HG02759 (cell line): ENCODE measurements at regions not wholly inside any gene's neighbourhood (a gene's known extent, or its start where the extent isn't known, plus 50 kb on each side); places are given as distances from the start of the nearest gene placed in this dataset.

Source experiments
- ATAC-seq: cut with Tn5 transposase; IDR thresholded peaks from one replicate; pipeline ENCODE4 v1.9.1; 2021; ENCODE audit warnings: mild to moderate bottlenecking, moderate library complexity; ENCODE audit not compliant: unreplicated experiment

DNA sequence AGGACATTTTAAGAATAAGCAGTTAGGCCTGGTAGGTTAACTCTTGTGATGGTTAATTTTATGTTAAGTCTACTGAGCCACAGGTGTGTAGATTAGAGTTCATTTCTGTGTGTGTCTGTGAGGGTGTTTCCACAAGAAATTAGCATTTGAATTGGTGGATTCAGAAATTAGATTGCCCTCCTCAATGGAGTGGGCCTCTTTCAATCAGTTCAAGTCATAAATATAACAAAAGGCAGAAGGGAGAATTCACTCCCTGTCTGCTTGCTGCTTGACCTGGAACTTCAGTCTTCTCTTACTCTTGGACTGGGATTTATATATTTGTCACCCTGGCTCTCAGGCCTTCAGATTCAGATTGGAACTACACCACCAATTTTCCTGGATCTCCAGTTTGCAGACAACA lies 55.3 kb upstream of the POM121L12 start:
- no peak for ATAC-seq

GRCh38 chr7:52973126-52973525 lies 62.3 kb upstream of the POM121L12 start:
- no peak for ATAC-seq

GRCh38 chr7:52962402-52963076 lies 72.9 kb upstream of the POM121L12 start:
- no peak for ATAC-seq

GRCh38 chr7:52961084-52961483 lies 74.3 kb upstream of the POM121L12 start:
- ATAC-seq = no peak

DNA sequence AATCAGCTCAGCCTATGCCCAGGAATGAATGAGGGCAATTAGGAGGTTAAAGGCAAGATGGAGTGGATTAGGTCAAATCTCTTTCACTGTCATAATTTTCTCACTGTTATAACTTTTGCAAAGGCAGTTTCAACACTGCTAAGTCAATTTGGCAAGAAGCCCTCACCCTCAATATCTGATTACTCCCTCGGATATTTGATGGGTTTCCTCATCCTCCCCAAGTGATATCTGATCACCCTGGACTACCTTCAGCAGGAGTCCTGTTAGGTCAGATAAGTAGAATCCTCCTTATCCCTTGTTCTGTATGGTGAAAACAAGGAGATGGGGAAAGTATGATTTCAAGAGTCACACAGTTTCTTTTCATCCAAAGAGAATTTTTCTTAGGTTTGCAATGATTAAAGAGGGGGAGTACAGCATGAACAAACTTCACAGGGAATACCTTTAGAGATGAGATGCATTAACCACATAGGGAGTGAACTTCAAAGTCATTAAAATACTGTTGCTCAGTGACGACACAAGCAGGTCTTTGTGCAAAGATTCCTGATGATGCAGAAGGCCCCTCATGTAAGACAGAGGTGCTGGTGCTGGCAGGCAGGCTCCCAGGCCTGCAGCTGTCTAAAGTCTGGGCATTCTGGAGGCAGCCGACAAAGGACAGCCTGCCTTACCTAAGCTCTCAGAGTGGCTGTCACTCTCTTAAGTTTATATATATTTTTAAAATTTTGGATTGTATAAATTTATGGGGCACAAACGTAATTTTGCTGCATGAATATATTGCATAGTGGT lies 75.4 kb upstream of the POM121L12 start:
- no peak for ATAC-seq

DNA sequence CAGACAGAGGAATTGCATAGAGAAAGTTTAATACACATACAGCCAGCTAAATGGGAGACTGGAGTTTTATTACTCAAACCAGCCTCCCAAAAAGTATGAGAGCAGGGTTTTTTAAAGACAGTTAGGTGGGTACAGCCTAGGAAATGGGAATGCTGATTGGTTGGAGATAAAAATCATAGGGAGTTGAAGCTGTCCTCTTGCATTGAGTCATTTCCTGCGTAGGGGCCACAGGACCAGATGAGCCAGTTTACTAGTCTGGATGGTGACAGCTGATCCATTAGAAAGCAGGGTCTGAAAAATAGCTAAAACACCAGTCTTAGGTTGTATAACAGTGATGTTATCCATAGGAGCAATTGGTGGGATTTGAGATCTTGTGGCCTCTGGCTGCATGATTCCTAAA lies 76.1 kb upstream of the POM121L12 start:
- ATAC-seq = no peak

DNA sequence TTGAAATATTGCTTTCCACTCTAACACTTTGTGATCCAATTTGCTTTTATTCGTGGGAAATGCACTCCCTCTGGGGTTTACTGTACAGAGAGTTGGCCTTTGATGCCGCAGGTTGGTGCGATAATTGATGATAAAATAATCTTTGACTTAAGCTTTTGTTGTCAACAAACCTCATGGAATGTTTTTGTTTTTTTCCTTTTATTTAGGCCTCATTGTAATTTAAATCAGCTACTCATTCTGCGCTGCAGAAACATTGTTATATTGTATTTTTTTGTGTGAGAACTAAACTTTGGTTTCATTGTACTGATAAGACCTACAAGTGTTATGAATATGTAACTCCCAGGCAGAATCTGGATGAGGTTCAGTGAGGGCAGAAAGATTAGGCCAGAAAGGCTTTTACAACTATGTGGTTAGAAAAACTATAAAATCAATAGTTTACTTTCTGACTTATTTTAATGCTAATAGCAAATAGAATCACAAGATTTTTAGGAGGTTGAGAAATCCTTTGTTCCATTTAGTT lies 76.8 kb upstream of the POM121L12 start:
- no peak for ATAC-seq

DNA sequence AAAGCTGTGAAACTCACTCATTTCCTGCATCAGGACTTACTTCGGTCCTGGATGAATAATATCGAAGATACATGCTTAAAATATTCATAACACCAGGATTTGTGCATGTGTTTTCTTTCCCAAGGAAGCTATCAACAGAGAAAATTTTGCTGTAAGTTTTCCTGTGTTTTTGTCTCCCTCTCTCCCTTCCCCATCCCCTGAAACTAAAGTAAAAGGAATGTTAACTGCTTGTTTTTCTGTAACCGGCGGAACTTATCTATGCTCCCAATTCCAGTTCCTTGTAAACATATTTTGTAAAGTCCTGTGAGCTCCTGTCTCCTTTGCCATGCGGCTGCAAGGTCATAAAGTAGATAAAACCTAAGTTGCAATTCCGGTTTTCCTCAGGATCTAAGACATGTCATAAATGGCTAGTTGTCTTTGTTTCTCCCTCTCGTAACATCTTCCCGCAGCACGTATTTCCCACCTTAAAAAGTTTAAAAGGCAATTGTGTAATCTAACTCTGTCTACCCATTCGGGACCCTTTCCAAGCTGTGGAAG lies 79.0 kb upstream of the POM121L12 start:
- ATAC-seq = no peak

DNA sequence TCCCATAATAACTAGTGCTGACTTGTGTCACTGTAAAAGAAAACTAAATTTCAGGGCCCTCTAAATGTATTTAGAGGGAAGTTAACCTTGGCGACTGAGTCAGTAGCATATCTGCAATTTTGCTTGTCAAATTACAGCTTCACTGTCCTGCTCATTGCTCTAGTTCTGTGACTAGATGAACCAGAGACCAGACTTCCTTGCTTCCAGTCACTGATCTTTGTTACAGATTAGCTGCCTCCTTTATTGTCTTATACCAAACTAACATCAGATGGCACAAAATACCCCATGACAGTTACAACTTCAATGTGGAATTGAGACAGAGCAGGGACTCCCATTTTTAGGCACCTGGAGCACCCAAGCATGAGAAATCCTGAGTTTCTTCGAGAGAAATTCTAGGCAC lies 79.9 kb upstream of the POM121L12 start:
- ATAC-seq = no peak

GRCh38 chr7:52944921-52945320 lies 90.5 kb upstream of the POM121L12 start:
- no peak for ATAC-seq

GRCh38 chr7:52940481-52940880 lies 95.0 kb upstream of the POM121L12 start:
- ATAC-seq = no peak

DNA sequence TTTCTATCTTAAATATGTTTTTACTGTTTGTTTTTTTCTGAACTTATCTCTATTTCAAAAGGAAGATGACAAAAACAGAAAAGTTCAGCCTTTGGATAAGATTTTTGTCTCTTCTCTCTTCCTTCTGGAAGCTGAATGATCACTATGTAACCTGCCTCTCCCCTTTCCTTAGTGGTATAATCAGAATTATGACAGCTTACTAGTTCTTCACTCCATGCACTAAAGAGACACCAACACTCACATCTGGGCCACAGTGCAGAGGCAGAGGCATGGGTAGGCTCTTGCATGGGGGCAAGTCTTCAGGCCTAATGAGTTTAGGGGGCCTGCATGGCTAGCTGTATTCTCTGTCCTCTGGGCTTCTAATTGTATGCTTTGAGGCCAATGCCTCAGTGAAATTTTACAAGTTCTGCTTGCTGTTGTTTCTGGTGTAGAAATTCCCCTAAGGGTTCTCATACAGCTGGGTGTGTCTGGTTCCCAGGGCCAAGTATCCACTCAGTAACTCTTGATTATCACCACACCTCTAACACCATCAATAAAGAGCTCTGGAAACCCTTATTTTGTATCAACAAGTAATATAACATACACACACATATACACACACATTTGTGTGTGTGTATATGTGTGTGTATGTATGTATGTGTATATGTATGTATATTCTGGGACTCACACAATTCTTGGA lies 96.8 kb upstream of the POM121L12 start:
- ATAC-seq = no peak

- no peak for ATAC-seq
Measured at GRCh38 chr7:52936750-52937149, 98.7 kb upstream of the POM121L12 start.

DNA sequence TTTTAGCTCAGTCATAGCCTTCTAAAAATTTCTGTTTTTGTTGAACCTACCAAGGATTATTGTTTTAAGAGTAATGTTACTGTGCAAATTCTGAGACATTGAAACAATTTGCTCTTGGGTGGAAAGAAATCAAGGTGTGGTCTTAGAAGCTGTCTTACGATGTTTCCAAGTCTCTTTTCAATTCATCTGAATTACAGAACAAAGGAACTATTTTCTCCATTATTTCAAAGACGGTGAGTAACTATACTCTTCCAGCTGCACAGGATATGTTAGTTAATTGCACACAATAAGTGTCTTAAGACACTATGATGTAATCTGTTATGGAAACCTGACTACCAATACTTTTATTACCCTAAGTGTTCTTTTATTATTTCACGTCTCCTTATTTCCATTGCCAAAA lies 106.8 kb upstream of the POM121L12 start:
- ATAC-seq = no peak

- no peak for ATAC-seq
Measured at GRCh38 chr7:52925332-52925731, 110.1 kb upstream of the POM121L12 start.

DNA sequence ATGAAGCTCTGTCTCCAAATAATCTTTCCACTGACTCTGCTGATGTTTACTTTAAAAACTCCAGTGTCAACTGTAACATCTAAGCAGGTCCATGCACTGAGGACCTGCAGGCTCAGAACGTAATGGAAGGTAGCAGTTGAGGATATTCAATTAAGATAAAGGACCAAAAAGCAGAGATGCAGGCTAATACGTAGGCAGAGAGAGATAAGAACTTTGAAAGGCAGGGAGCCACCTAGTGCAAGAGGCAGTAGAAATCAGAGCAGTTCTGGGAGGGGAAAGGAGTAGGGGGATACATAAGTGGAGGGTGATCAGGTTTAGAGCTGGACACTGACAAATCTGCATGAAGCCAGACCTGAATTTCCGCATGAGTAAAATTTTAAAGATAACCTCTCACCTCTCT lies 114.5 kb upstream of the POM121L12 start:
- ATAC-seq = no peak

GRCh38 chr7:52917982-52918578 lies 117.4 kb upstream of the POM121L12 start:
- no peak for ATAC-seq

DNA sequence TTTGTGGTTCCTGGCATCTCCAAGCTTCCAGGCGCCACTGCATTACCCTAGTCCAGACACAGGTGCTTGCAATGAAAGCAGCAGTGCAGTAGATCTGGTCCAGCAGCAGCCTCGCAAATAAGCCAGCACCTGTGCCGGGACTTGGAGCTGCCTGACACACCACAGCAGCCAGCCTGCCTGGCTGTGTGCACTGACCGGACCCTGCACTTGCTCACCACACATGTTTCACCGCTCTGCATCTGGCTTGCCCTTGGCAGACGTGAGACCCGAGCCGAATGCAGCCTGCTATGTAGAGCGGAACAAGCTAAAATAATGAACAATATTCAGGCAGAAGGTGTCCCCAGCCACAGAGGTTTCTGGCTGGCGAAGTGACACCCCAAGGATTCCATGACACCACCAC lies 123.6 kb upstream of the POM121L12 start:
- ATAC-seq = no peak

DNA sequence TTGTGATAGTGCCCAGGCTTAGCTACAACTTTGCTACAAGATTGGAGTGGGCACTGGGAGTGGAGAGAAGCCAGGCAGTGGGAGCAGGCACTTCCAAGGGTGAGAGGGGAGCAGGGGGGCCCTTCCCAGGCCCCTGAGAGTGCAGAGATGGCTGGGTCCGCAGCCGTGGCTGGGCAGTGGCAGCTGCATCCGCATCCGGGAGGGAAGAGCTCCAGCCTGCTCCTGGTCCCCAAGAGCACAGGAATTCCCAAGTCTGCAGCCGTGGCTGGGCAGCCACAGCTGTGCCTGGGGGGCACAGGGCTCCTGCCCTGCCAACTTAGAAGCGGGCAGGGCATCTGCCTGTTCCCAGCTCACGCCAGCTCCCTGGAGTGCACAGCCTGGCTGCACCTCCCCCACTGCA lies 124.1 kb upstream of the POM121L12 start:
- ATAC-seq = no peak

DNA sequence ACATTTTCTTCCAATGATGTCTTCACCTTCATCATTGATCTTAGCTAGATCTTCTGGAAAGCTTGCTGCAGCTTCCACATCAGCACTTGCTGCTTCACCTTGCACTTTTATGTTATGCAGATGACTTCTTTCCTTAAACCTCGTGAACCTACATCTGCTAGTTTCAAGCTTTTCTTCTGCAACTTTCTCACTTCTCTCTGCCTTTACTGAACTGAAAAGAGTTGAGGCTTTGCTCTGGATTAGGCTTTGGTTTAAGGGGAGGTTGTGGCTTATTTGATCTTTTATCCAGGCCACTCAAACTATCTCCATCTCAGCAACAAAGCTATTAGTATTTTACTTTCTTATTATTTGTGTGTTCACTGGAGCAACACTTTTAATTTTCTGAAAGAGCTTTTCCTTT lies 125.5 kb upstream of the POM121L12 start:
- ATAC-seq = no peak

- ATAC-seq = no peak
Measured at GRCh38 chr7:52909131-52909530, 126.3 kb upstream of the POM121L12 start.
